B cell (primary cell): ENCODE measurements at regions not wholly inside any gene's neighbourhood (a gene's known extent, or its start where the extent isn't known, plus 50 kb on each side); places are given as distances from the start of the nearest gene placed in this dataset.

Experiments
- CTCF ChIP-seq: fragments of 200-600 bp; IDR thresholded peaks from one replicate; pipeline ENCODE4 v1.8.0; 2022; ENCODE audit warnings: antibody characterized with exemption, mild to moderate bottlenecking
- EZH2 ChIP-seq: IDR thresholded peaks from 2 replicates; pipeline ENCODE4 v1.6.1; 2012; ENCODE audit warnings: borderline replicate concordance, low read depth, mild to moderate bottlenecking, moderate library complexity, low read length; ENCODE audit not compliant: insufficient read depth, poor library complexity, severe bottlenecking

DNA sequence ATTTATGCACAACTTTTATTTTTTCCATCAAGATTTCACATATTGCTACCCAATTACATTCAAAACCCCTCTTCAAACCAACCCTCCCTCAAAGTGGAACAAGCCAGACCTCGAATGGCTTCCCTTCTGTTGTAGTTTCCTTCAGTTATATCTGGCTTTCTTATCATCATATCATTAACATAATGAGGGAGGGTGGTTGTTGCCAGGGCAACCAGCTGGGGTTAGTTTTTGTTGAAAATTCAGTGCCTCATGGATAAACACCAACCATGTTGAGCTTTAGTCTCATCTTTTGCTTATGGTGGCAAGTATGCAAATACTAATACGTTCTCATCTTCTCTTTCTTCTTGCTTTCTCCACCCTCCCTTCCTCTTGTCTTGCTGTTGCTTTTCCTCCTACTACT lies 359.7 kb downstream of the CDH11 start:
- no peak for TF ChIP-seq EZH2
- no peak for TF ChIP-seq CTCF
